HG02885 (cell line): ENCODE measurements at regions not wholly inside any gene's neighbourhood (a gene's known extent, or its start where the extent isn't known, plus 50 kb on each side); places are given as distances from the start of the nearest gene placed in this dataset.
"Not testable (repeated sequence)": the region's sequence is repeated elsewhere in the genome, so short reads cannot be mapped to it uniquely, and the experiment has no call there.

Experiments
- ATAC-seq: cut with Tn5 transposase; IDR thresholded peaks from one replicate; pipeline ENCODE4 v1.9.1; 2021; ENCODE audit warnings: mild to moderate bottlenecking; ENCODE audit not compliant: unreplicated experiment, poor library complexity

- not testable (repeated sequence) for ATAC-seq
These were observed 134.4 kb upstream of the MON1B start for GRCh38 chr16:77056597-77056996.

- ATAC-seq, result no peak
These were observed 133.7 kb upstream of the MON1B start for GRCh38 chr16:77057161-77057774.

GRCh38 chr16:77059446-77059845 lies 131.5 kb upstream of the MON1B start:
- ATAC-seq, result no peak

GRCh38 chr16:77060614-77061013 lies 130.4 kb upstream of the MON1B start:
- ATAC-seq, result no peak

- no peak for ATAC-seq
These were observed 127.9 kb upstream of the MON1B start for GRCh38 chr16:77062878-77063675.

- no peak for ATAC-seq
These were observed 127.3 kb upstream of the MON1B start for GRCh38 chr16:77063676-77064016.

GRCh38 chr16:77064037-77064436 lies 127.0 kb upstream of the MON1B start:
- ATAC-seq, result no peak

GRCh38 chr16:77066896-77067496 lies 124.0 kb upstream of the MON1B start:
- ATAC-seq, result no peak

- ATAC-seq, result no peak
These were observed 123.1 kb upstream of the MON1B start for GRCh38 chr16:77067900-77068299.

GRCh38 chr16:77068402-77068801 lies 122.6 kb upstream of the MON1B start:
- no peak for ATAC-seq

GRCh38 chr16:77069929-77070328 lies 121.1 kb upstream of the MON1B start:
- ATAC-seq, result no peak

GRCh38 chr16:77070683-77071082 lies 120.3 kb upstream of the MON1B start:
- ATAC-seq, result no peak

GRCh38 chr16:77076839-77077238 lies 114.2 kb upstream of the MON1B start:
- ATAC-seq, result no peak

GRCh38 chr16:77077256-77077922 lies 113.6 kb upstream of the MON1B start:
- ATAC-seq, result no peak

GRCh38 chr16:77085981-77086380 lies 105.0 kb upstream of the MON1B start:
- ATAC-seq, result no peak

GRCh38 chr16:77090062-77090461 lies 100.9 kb upstream of the MON1B start:
- no peak for ATAC-seq

- ATAC-seq, result no peak
These were observed 97.7 kb upstream of the MON1B start for GRCh38 chr16:77093309-77093708.

GRCh38 chr16:77093999-77094398 lies 97.0 kb upstream of the MON1B start:
- ATAC-seq, result no peak

- no peak for ATAC-seq
These were observed 79.9 kb upstream of the MON1B start for GRCh38 chr16:77111056-77111565.

- no peak for ATAC-seq
These were observed 78.2 kb upstream of the MON1B start for GRCh38 chr16:77112746-77113145.

GRCh38 chr16:77113835-77114234 lies 77.2 kb upstream of the MON1B start:
- no peak for ATAC-seq
